GM12864 (cell line): ENCODE measurements at regions not wholly inside any gene's neighbourhood (a gene's known extent, or its start where the extent isn't known, plus 50 kb on each side); places are given as distances from the start of the nearest gene placed in this dataset.

ENCODE experiments used
- DNase-seq: peaks from one replicate; pipeline ENCODE4 v3.0.0-alpha.2; 2011; ENCODE audit warnings: low read depth
- H3K4me3 ChIP-seq: 2 replicates; pipeline ENCODE4 v1.5.1; 2011; ENCODE audit warnings: mild to moderate bottlenecking, low read depth, low read length, control low read depth
- CTCF ChIP-seq: IDR thresholded peaks from 2 replicates; pipeline ENCODE4 v1.5.1; 2011; ENCODE audit warnings: low read depth, mild to moderate bottlenecking, moderate library complexity, low read length, control low read depth, inconsistent platforms; ENCODE audit errors: missing control alignments

- no peak overlapping the region for H3K4me3 ChIP-seq
- DNase-seq, result no peak
- no peak for TF ChIP-seq CTCF
These were observed 434.8 kb downstream of the LMO4 start for GRCh38 chr1:87763483-87763882.

GRCh38 chr1:87765057-87765680 lies 436.5 kb downstream of the LMO4 start:
- no peak for TF ChIP-seq CTCF
- DNase-seq, result no peak
- no peak overlapping the region for H3K4me3 ChIP-seq

DNA sequence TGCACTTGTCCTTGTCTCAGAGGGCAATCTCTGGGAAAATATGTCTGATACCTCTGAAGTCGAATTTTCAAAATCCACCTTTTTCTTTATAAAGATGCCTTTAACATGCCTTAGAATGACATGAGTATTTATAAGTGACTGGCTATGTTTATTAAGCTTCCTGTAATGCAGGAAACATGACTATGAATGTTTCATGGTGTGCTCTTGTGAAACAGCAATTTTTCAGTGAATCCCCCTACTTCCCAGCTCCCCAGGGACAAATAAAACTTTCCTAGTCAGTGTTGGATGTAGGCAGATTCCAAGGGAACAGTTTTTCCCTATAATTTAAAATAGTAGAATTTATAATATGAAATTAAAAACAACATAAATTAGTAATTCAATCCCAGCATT lies 437.0 kb downstream of the LMO4 start:
- no peak overlapping the region for H3K4me3 ChIP-seq
- no peak for TF ChIP-seq CTCF
- no peak for DNase-seq

DNA sequence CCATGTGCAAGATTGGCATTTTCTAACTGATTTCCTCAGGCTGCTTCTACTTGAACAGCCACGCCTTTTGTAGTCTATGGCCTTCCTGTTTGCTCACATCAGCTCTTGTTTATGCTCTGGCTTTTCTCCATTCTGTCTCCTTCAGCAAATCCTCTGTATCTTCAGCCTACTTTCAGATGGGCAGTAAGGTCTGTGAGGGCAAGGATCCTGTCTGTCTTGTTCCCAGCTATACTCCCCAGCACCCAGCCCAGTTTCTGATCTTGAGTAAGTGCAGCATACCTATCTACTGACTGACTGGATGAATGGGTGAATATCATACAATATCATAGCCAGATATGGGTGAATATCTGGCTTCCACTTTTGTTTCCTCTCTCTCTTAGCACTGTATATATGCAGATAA lies 438.1 kb downstream of the LMO4 start:
- no peak for DNase-seq
- no peak for TF ChIP-seq CTCF
- H3K4me3 ChIP-seq, result no peak overlapping the region

- H3K4me3 ChIP-seq, result no peak overlapping the region
- DNase-seq, result no peak
These were observed 450.2 kb downstream of the LMO4 start for GRCh38 chr1:87778896-87779295.

DNA sequence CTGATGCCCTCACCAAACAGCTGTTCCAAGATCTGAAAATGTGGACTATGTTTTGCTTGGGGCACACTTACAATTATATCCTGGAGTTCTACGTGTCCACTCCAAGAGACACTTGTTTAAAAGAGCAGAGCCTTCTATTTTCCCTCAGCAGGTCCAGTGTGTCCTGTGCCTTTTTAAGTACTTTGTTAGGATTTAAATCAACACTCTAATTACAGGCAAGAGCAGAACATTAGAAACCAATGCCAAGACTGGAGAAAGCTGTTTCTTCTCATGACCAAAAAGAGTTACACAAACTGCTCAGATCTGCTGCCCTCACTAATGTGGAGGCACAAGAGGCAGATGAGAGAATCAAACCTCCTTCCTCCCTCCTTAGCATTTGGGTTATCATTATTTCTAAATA lies 452.9 kb downstream of the LMO4 start:
- no peak for TF ChIP-seq CTCF

More at GRCh38 chr1:87778896-87779295, 450.2 kb downstream of the LMO4 start:
- no peak for TF ChIP-seq CTCF

DNA sequence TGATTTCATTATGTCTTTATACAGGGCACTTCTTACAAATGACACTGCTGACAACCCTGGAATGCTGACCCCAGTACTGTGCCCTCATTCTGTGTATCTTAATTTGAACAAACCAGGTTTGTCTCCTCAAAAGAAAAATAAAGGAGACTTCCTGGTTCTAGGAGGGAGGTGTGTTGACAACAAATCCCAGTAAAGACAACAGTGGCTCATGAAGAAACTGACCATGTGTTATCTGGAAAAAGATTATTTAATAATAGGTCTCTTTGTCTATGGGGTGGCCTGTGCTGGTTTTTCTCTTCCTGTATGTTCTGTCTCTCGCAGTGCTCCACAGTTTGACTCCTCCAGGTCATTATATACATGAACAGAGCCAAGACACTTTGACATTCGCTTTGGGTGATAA lies 454.6 kb downstream of the LMO4 start:
- no peak for TF ChIP-seq CTCF
- no peak overlapping the region for H3K4me3 ChIP-seq
- DNase-seq, result no peak

More for the DNA sequence above, 452.9 kb downstream of the LMO4 start:
- no peak for DNase-seq
- no peak overlapping the region for H3K4me3 ChIP-seq
